ENCODE measurements at regions not wholly inside any gene's neighbourhood (a gene's known extent, or its start where the extent isn't known, plus 50 kb on each side); places are given as distances from the start of the nearest gene placed in this dataset.

GRCh38 chr17:55635253-55635914 is 87.3 kb downstream of the TMEM100 start:
- TF ChIP-seq POLR2AphosphoS5 (IDR thresholded peaks at IDR 0.05; ENCODE audit: low read depth, low read length): no peak
- TF ChIP-seq POLR2A (IDR thresholded peaks at IDR 0.05; ENCODE audit: control extremely low read depth in 1 of 2, low read depth in 2 of 2, low read length in 2 of 2): no peak
- TF ChIP-seq JUND (IDR thresholded peaks at IDR 0.05; ENCODE audit: low read length): no peak
- no peak for TF ChIP-seq TCF12 (IDR thresholded peaks at IDR 0.05; ENCODE audit: low read depth, low read length)
- TF ChIP-seq CEBPB (IDR thresholded peaks at IDR 0.05; ENCODE audit: low read depth, low read length): no peak
- TF ChIP-seq RAD21 (IDR thresholded peaks at IDR 0.05 in 1 of 2, conservative IDR thresholded peaks at IDR 0.05 in 1 of 2; ENCODE audit: low read depth in 2 of 2, low read length in 2 of 2): no peak
- TF ChIP-seq CTCF (IDR thresholded peaks at IDR 0.05; ENCODE audit: control extremely low read depth in 1 of 3, insufficient read depth in 1 of 3, low read depth in 1 of 3, low read length in 3 of 3): no peak
- TF ChIP-seq SRF (IDR thresholded peaks at IDR 0.05; ENCODE audit: low read depth, low read length): no peak
- TF ChIP-seq YY1 (IDR thresholded peaks at IDR 0.05; ENCODE audit: low read depth, low read length): no peak
- no peak for TF ChIP-seq EZH2 (IDR thresholded peaks at IDR 0.05; ENCODE audit: low read depth, low read length, severe bottlenecking)

All from H1 (cell line).